ENCODE measurements at regions not wholly inside any gene's neighbourhood (a gene's known extent, or its start where the extent isn't known, plus 50 kb on each side); places are given as distances from the start of the nearest gene placed in this dataset.
A peak's percentile ranks its signal among the peaks of the same experiment; 100 is the strongest.

- no peak for TF ChIP-seq REST (IDR thresholded peaks at IDR 0.05)
Observed at GRCh38 chr6:77025736-77026223, 437.5 kb downstream of the HTR1B start (continued).

- no peak for DNase-seq (ENCODE audit: low spot score)
- 35% methylated on average over 5 of the region's 5 CpGs for WGBS
- no peaks in the 10 kb centered on the region for H3K27me3 ChIP-seq (ENCODE audit: control insufficient read depth in 4 of 4, insufficient read depth in 4 of 4, low read length in 3 of 4)
- no peak overlapping the region for H3K9ac ChIP-seq (ENCODE audit: low read depth in 1 of 2, low read length in 2 of 2)
- TF ChIP-seq SP1 (IDR thresholded peaks at IDR 0.05) (no peak), HNF4G (IDR thresholded peaks at IDR 0.05) (no peak), HNF4A (conservative IDR thresholded peaks at IDR 0.05) (no peak), RAD21 (IDR thresholded peaks at IDR 0.05) (no peak), JUND (IDR thresholded peaks at IDR 0.05) (no peak), ATF3 (IDR thresholded peaks at IDR 0.05) (no peak), TAF1 (conservative IDR thresholded peaks at IDR 0.05) (no peak), NR2F2 (IDR thresholded peaks at IDR 0.05) (no peak)
- H3K4me1 ChIP-seq (ENCODE audit: control insufficient read depth in 4 of 4, insufficient read depth in 4 of 4, low read length in 3 of 4) = peaks cover 0 to 16% (median 3%) of the 10 kb centered on the region in 4 donors
- H3K36me3 ChIP-seq (ENCODE audit: control insufficient read depth in 4 of 4, insufficient read depth in 3 of 4, low read depth in 1 of 4, low read length in 3 of 4) = no peaks in the 10 kb centered on the region
- no peak overlapping the region for H3K27ac ChIP-seq (ENCODE audit: low read depth in 1 of 2, low read length in 2 of 2)
- no peak overlapping the region for H3K4me3 ChIP-seq (ENCODE audit: low read depth in 1 of 3, low read length in 3 of 3)
- no peaks in the 10 kb centered on the region for H3K9me3 ChIP-seq (ENCODE audit: control insufficient read depth in 4 of 4, low read length in 3 of 4)
Observed at GRCh38 chr6:77021778-77022177, 441.5 kb downstream of the HTR1B start.

GRCh38 chr6:77021232-77021631 is 442.1 kb downstream of the HTR1B start:
- Histone ChIP-seq H3K36me3 (ENCODE audit: control insufficient read depth in 4 of 4, insufficient read depth in 3 of 4, low read depth in 1 of 4, low read length in 3 of 4) (no peaks in the 10 kb centered on the region), H3K27me3 (ENCODE audit: control insufficient read depth in 4 of 4, insufficient read depth in 4 of 4, low read length in 3 of 4) (no peaks in the 10 kb centered on the region), H3K9ac (ENCODE audit: low read depth in 1 of 2, low read length in 2 of 2) (no peak overlapping the region), H3K4me3 (ENCODE audit: low read depth in 1 of 3, low read length in 3 of 3) (no peak overlapping the region), H3K27ac (ENCODE audit: low read depth in 1 of 2, low read length in 2 of 2) (no peak overlapping the region), H3K4me1 (ENCODE audit: control insufficient read depth in 4 of 4, insufficient read depth in 4 of 4, low read length in 3 of 4) (peaks cover 0 to 10% (median 3%) of the 10 kb centered on the region in 4 donors), H3K9me3 (ENCODE audit: control insufficient read depth in 4 of 4, low read length in 3 of 4) (no peaks in the 10 kb centered on the region)
- TF ChIP-seq RAD21 (IDR thresholded peaks at IDR 0.05) (peak; percentile 4 to 43), HNF4G (IDR thresholded peaks at IDR 0.05) (no peak)
- DNase-seq (ENCODE audit: low spot score) = no peak

GRCh38 chr6:77019081-77019480 is 444.2 kb downstream of the HTR1B start:
- H3K27ac ChIP-seq (ENCODE audit: low read depth in 1 of 2, low read length in 2 of 2) = no peak overlapping the region
- TF ChIP-seq MAX (IDR thresholded peaks at IDR 0.05) (no peak), FOXA1 (IDR thresholded peaks at IDR 0.05) (no peak), NR2F2 (IDR thresholded peaks at IDR 0.05) (no peak), TAF1 (conservative IDR thresholded peaks at IDR 0.05) (no peak), RXRA (IDR thresholded peaks at IDR 0.05) (no peak), HNF4G (IDR thresholded peaks at IDR 0.05) (no peak), ZBTB33 (IDR thresholded peaks at IDR 0.05) (no peak), FOXA2 (IDR thresholded peaks at IDR 0.05) (no peak), EGR1 (IDR thresholded peaks at IDR 0.05; ENCODE audit: low read depth in 2 of 2) (no peak), GABPA (IDR thresholded peaks at IDR 0.05 in 1 of 2, conservative IDR thresholded peaks at IDR 0.05 in 1 of 2) (no peak), REST (IDR thresholded peaks at IDR 0.05) (no peak)
- no peaks in the 10 kb centered on the region for H3K36me3 ChIP-seq (ENCODE audit: control insufficient read depth in 4 of 4, insufficient read depth in 3 of 4, low read depth in 1 of 4, low read length in 3 of 4)
- no peak overlapping the region for H3K9ac ChIP-seq (ENCODE audit: low read depth in 1 of 2, low read length in 2 of 2)
- no peak overlapping the region for H3K4me3 ChIP-seq (ENCODE audit: low read depth in 1 of 3, low read length in 3 of 3)
- WGBS = 84% methylated on average over 3 of the region's 3 CpGs
- H3K27me3 ChIP-seq (ENCODE audit: control insufficient read depth in 4 of 4, insufficient read depth in 4 of 4, low read length in 3 of 4) = no peaks in the 10 kb centered on the region
- no peaks in the 10 kb centered on the region for H3K9me3 ChIP-seq (ENCODE audit: control insufficient read depth in 4 of 4, low read length in 3 of 4)
- no peak for DNase-seq (ENCODE audit: low spot score)
- H3K4me1 ChIP-seq (ENCODE audit: control insufficient read depth in 4 of 4, insufficient read depth in 4 of 4, low read length in 3 of 4) = peaks cover 0 to 10% (median 3%) of the 10 kb centered on the region in 4 donors

Data from liver (tissue), 7 donors.